Glutamatergic neuron (in vitro differentiated cells): ENCODE measurements at regions not wholly inside any gene's neighbourhood (a gene's known extent, or its start where the extent isn't known, plus 50 kb on each side); places are given as distances from the start of the nearest gene placed in this dataset.

ENCODE experiments used
- DNase-seq: peaks from one replicate; pipeline ENCODE4 v3.0.0; 2022
- H3K27ac Mint-ChIP-seq: one replicate; pipeline ENCODE4 v1.8.0; 2020; ENCODE audit warnings: mild to moderate bottlenecking, mixed read lengths, inconsistent platforms; ENCODE audit not compliant: unreplicated experiment
- H3K27me3 Mint-ChIP-seq: one replicate; pipeline ENCODE4 v1.8.0; 2020; ENCODE audit warnings: mild to moderate bottlenecking, moderate library complexity, mixed read lengths, inconsistent platforms; ENCODE audit not compliant: unreplicated experiment
- H3K36me3 Mint-ChIP-seq: one replicate; pipeline ENCODE4 v1.8.0; 2020; ENCODE audit warnings: mild to moderate bottlenecking, mixed read lengths, inconsistent platforms; ENCODE audit not compliant: unreplicated experiment
- H3K4me1 Mint-ChIP-seq: one replicate; pipeline ENCODE4 v1.8.0; 2020; ENCODE audit warnings: mild to moderate bottlenecking, low read depth, mixed read lengths, inconsistent platforms; ENCODE audit not compliant: unreplicated experiment
- H3K4me3 Mint-ChIP-seq: one replicate; pipeline ENCODE4 v1.8.0; 2020; ENCODE audit warnings: mild to moderate bottlenecking, mixed read lengths, inconsistent platforms; ENCODE audit not compliant: unreplicated experiment
- H3K9me3 Mint-ChIP-seq: one replicate; pipeline ENCODE4 v1.8.0; 2020; ENCODE audit warnings: mild to moderate bottlenecking, moderate library complexity, mixed read lengths, inconsistent platforms; ENCODE audit not compliant: unreplicated experiment
- CTCF ChIP-seq: fragments of 200-600 bp; sonication (generic); IDR thresholded peaks from one replicate; pipeline ENCODE4 v1.5.0; 2021; ENCODE audit not compliant: partially characterized antibody, unreplicated experiment

GRCh38 chr13:74922963-74923362, 559.0 kb downstream of the TBC1D4 start:
- H3K9me3 Mint-ChIP-seq = no peaks in the 10 kb centered on the region
- no peak overlapping the region for H3K4me3 Mint-ChIP-seq
- H3K4me1 Mint-ChIP-seq = no peaks in the 10 kb centered on the region
- no peak overlapping the region for H3K27ac Mint-ChIP-seq
- DNase-seq = no peak
- H3K36me3 Mint-ChIP-seq = no peaks in the 10 kb centered on the region
- no peaks in the 10 kb centered on the region for H3K27me3 Mint-ChIP-seq
- no peak for TF ChIP-seq CTCF

GRCh38 chr13:74921326-74921725, 560.6 kb downstream of the TBC1D4 start:
- Mint-ChIP-seq H3K9me3 (no peaks in the 10 kb centered on the region), H3K36me3 (no peaks in the 10 kb centered on the region), H3K27me3 (no peaks in the 10 kb centered on the region), H3K27ac (no peak overlapping the region), H3K4me1 (no peaks in the 10 kb centered on the region), H3K4me3 (no peak overlapping the region)
- no peak for TF ChIP-seq CTCF
- DNase-seq = no peak

GRCh38 chr13:74920920-74921319, 561.0 kb downstream of the TBC1D4 start:
- Mint-ChIP-seq H3K9me3 (no peaks in the 10 kb centered on the region), H3K36me3 (no peaks in the 10 kb centered on the region), H3K27me3 (no peaks in the 10 kb centered on the region), H3K4me1 (no peaks in the 10 kb centered on the region), H3K27ac (no peak overlapping the region), H3K4me3 (no peak overlapping the region)
- DNase-seq = no peak
- no peak for TF ChIP-seq CTCF

GRCh38 chr13:74920361-74920760, 561.6 kb downstream of the TBC1D4 start:
- H3K4me1 Mint-ChIP-seq = no peaks in the 10 kb centered on the region
- H3K4me3 Mint-ChIP-seq = no peak overlapping the region
- H3K27me3 Mint-ChIP-seq = no peaks in the 10 kb centered on the region
- H3K27ac Mint-ChIP-seq = no peak overlapping the region
- no peak for DNase-seq
- no peak for TF ChIP-seq CTCF
- no peaks in the 10 kb centered on the region for H3K9me3 Mint-ChIP-seq
- no peaks in the 10 kb centered on the region for H3K36me3 Mint-ChIP-seq

GRCh38 chr13:74919914-74920313, 562.1 kb downstream of the TBC1D4 start:
- H3K36me3 Mint-ChIP-seq = no peaks in the 10 kb centered on the region
- no peak overlapping the region for H3K27ac Mint-ChIP-seq
- no peaks in the 10 kb centered on the region for H3K27me3 Mint-ChIP-seq
- no peak for TF ChIP-seq CTCF
- H3K9me3 Mint-ChIP-seq = no peaks in the 10 kb centered on the region
- H3K4me3 Mint-ChIP-seq = no peak overlapping the region
- no peak for DNase-seq
- no peaks in the 10 kb centered on the region for H3K4me1 Mint-ChIP-seq
